CD4-positive, alpha-beta T cell treated with Interleukin-1 beta for 1 hour (primary cell): ENCODE measurements at regions not wholly inside any gene's neighbourhood (a gene's known extent, or its start where the extent isn't known, plus 50 kb on each side); places are given as distances from the start of the nearest gene placed in this dataset.

ENCODE experiments used
- DNase-seq, 2 donors: peaks; one replicate each; pipeline ENCODE4 v3.0.0-alpha.2; 2020 to 2022

DNA sequence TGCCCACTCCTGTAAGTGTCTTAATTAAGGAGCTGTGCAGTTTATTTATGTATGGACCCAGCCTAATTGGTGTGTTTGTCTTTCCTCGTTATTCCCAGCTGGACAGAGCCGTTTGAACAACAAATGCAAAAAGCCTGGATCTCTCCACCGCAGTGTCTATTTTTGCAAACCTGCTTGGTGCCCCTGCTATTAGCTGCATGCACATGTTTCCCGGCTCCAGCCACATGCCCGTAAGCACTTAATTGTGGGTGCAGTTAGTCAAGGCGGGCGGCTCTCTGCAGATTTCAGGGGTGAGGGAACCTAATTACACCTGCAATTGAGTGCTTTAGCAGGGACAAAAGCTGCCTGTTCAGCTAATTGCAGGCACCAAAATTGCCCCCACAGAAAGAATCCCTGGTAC is 74.0 kb upstream of the GSE1 start:
- DNase-seq, result no peak

- no peak for DNase-seq
These were observed 73.4 kb upstream of the GSE1 start for GRCh38 chr16:85539629-85540291.

- DNase-seq, result no peak
These were observed 71.9 kb upstream of the GSE1 start for GRCh38 chr16:85541181-85541580.

- no peak for DNase-seq
These were observed 71.5 kb upstream of the GSE1 start for GRCh38 chr16:85541619-85541979.

GRCh38 chr16:85541980-85542900 is 70.9 kb upstream of the GSE1 start:
- DNase-seq, result no peak

DNA sequence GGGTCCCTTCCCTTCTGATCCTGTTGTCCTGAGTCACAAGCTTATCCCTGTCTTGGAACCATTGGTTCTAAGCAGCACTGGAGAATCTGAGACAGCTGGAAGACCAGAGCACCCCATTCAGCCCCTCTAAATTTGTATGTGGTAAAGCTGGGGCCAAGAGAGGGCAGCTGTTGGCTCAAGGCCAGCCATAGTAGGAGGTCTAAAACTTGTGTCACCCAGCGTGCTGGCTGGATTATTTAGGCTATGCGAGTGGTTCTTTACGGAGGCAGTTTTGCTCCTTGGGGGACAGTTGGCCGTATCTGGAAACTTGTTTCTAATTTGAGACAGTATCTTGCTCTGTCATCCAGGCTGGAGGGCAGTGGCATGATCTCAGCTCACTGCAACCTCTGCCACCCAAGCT is 69.6 kb upstream of the GSE1 start:
- DNase-seq, result no peak

- no peak for DNase-seq
These were observed 69.1 kb upstream of the GSE1 start for GRCh38 chr16:85544016-85544415.

GRCh38 chr16:85544668-85545067 is 68.5 kb upstream of the GSE1 start:
- no peak for DNase-seq

DNA sequence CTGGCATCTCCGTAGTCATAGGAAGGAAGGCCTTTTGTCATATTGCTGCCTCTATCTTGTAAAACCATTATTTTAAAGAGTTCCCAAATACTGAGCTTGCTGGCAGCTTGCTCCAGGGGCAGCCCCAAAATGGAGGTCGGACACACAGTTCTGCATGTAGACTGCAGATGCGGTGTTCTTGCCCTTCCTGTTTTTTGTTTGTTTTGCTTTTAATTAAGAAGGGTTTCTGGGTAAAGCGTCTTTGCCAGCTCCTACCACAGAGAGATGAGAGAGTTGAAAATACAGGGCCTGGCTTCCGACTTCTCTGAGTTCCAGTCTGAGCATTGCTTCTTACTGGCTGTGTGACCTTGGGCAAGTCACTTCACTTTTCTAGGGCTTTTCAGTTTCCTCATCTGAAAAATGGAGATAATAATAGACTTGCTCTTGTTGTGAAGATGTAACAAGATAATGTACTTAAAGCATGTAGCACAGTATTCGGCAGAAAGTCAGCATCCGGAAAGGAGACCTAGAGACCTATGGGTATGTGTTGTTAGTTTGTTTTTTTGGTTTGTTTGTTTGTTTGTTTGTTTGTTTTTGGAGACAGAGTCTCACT is 67.8 kb upstream of the GSE1 start:
- no peak for DNase-seq

DNA sequence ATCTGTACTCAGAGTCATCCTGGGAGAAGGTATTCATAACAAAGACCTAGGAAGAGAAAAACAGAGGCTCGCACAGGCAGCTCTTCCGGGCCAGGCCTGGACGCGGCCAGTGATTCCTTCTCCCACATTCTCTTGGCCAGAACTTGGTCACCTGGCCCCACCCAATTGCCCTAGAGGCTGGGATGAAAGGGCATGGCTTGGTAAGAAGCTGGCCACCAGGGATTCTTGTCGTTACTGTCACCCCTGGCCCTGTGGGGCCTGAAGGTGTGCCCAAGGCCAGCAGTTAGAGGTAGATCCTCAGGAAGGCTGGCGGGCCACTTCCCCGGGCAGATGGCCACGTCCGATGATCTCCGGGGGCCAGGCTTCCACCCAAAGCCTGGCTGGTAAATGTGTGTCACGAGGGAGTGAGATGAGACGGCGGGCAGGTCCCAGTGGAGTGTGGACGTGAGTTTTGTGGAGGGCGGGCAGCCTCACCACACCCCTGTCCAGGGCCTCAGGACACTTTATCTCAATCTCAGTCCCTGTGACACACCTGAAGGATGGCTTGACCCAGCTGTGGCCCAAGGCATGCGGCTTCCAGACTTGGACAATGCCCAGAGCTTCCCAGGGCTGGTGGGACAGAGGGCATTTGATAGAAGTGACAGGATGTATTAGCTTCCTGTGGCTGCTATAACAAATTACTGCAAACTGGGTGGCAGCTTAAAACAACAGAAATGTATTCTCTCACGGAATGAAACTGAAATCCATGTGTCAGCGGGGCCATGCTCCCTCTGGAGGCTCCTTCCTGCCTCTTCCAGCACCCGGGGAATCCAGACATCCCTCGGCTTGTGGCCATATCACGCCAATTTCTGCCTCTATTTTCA is 66.3 kb upstream of the GSE1 start:
- DNase-seq, result no peak

- DNase-seq, result no peak
These were observed 64.7 kb upstream of the GSE1 start for GRCh38 chr16:85548375-85548774.

DNA sequence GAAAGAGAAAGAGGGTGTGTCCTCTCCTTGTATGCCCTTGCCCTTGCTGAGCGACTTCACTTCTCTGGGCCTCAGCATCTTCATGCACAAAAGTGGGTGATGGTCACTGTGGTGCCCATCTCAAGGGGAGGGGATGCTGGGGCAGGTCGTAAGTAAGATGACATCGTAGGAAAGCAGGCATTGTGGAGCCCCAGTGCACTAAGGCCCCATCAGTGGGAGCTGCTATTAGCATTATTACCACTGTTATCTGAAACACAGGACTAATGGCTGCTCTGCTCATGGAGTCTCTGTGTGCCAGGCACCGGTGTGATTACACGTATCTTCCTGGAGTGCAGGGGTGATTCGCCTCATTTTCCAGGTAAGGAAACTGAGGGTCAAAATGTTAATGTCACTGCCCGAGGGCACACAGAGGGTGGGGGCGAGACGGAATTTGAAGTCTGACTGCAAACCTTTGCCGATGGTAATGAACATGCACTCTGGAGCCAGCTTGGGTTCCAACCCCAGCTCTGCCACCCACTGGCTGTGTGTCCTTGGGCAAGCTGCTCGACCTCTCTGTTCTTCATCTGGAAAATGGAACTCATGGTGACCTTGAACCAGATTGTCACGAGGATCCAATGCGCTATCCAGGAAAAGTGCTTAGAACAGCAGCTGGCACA is 63.2 kb upstream of the GSE1 start:
- DNase-seq, result no peak

DNA sequence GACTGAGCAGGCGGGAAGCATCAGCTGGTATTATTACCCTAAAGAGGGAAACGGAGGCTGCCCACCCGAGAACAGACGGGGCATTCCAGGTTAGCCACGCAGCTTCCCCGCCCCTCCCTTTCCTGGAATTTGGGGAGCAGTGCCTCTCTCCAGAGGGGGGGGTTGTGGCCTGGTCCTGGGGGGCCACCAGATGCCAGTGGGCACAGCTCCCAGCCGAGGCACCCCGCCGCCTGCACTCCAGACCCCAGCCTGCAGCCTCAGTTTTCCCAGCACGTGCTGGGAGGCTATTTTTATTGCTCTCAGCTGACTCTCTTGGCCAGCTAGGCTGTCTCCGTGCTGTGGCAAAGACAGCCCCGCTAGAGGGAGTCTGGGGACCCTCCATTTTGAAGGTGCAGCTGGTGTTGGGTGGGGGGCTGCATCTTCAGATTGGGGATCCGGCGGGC is 62.7 kb upstream of the GSE1 start:
- DNase-seq, result no peak

GRCh38 chr16:85550953-85551924 is 61.9 kb upstream of the GSE1 start:
- DNase-seq, result no peak

GRCh38 chr16:85552980-85553435 is 60.1 kb upstream of the GSE1 start:
- no peak for DNase-seq

DNA sequence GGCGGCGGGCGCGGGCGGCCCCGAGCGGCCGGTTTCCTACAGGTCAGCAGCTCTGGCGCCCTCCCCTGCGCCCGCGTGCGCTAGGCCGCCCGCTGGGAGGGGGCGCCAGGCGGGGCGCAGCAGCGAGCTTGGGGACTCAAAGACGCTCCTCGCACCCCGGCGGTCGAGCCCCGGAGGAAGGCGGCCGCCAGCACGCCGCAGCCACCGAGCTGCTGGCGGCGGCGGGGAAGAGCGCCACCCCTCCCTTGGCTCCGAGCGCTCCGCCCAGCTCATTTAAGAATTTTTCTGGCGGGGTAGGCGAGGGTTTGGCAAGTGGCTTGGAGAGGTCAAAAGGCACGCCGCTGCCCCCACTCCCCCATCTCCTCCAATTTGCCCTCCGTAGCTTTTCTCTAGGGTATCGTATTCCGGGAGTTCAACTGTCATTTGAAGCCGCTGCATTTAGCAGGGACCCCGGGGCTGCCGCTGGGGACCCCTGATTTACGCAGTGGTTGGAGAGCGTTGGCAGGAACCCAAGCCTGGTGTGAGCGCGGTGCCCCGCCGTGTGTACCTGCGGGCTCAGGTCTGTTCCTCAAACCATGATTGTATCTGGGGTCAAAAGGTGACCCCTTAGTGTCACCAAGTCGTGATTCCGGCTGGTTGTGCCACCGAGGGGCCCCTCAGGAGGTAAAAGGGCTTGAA is 59.5 kb upstream of the GSE1 start:
- peak; percentile 57 to 62 for DNase-seq

DNA sequence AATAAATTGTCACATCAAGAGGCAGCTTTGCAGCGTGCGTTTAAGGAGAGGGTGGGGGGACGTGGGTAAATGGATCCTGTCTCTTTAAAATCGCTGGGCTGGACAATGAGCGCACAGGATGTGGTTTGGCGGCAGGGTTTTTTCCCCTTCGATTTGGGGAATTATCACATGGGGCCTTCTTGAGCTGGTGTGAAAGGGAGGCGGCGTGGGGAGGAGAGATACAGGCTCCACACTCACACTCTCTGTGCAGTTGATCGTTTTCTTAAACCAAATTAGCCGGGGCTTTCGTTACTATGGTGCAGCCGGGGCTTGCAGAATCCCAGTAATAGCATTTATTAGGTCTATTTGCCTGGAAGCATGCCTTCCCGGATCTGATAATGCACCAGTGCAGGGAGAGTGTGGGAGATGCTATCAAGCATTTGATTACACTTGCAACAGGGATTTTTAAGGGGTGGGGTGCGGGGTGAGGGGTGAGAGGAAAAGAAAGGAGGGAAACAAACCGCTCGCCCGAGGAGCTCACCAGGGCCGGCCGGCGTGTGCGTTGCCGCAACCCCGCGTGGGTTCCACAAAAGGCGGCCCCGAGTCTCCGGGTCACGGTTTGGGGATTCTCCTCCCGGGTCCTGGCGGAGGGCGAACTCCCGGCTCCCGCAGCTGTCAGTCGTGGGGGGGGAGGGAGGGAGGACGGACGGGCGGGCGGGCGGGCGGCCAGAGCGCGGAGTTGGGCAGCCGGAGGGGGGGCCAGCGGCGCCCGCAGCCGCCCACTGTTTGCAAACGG is 58.8 kb upstream of the GSE1 start:
- DNase-seq, result peak; percentile 85 to 86

- peak; percentile 69 to 73 for DNase-seq
These were observed 58.0 kb upstream of the GSE1 start for GRCh38 chr16:85554889-85555718.
